ENCODE measurements at regions not wholly inside any gene's neighbourhood (a gene's known extent, or its start where the extent isn't known, plus 50 kb on each side); places are given as distances from the start of the nearest gene placed in this dataset.

DNA sequence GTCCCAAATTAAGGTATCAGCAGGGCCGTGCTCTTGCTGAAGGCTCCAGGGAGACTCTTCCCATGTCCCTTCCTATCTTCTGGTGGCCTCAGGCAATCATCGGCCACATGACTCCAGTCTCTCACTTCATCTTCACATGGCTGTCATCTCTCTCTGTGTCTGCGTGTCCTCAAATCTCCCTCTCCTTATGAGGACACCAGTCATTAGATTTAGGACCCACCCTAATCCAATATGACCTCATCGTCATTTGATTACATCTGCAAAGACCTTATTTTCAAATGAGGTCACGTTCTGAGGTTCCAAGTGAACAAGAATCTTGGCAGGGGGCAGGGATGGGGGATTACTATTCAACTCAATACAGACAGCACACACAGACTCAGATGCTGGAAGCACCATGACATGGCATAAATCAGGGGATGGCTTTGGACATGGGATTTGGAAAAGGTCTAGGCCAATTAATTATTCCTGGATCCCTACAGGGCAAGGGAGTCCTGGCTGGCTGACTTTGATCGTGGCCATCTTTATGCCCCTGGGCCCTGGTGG is 210.0 kb upstream of the SKOR2 start:
- no peak overlapping the region for H3K4me3 ChIP-seq (ENCODE audit: low read depth, low read length)
- TF ChIP-seq, protein P1, sequence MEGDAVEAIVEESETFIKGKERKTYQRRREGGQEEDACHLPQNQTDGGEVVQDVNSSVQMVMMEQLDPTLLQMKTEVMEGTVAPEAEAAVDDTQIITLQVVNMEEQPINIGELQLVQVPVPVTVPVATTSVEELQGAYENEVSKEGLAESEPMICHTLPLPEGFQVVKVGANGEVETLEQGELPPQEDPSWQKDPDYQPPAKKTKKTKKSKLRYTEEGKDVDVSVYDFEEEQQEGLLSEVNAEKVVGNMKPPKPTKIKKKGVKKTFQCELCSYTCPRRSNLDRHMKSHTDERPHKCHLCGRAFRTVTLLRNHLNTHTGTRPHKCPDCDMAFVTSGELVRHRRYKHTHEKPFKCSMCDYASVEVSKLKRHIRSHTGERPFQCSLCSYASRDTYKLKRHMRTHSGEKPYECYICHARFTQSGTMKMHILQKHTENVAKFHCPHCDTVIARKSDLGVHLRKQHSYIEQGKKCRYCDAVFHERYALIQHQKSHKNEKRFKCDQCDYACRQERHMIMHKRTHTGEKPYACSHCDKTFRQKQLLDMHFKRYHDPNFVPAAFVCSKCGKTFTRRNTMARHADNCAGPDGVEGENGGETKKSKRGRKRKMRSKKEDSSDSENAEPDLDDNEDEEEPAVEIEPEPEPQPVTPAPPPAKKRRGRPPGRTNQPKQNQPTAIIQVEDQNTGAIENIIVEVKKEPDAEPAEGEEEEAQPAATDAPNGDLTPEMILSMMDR (IDR thresholded peaks at IDR 0.05; ENCODE audit: control insufficient read depth, extremely low read depth, insufficient read depth): no peak
- DNase-seq (ENCODE audit: low read depth): no peak

DNA sequence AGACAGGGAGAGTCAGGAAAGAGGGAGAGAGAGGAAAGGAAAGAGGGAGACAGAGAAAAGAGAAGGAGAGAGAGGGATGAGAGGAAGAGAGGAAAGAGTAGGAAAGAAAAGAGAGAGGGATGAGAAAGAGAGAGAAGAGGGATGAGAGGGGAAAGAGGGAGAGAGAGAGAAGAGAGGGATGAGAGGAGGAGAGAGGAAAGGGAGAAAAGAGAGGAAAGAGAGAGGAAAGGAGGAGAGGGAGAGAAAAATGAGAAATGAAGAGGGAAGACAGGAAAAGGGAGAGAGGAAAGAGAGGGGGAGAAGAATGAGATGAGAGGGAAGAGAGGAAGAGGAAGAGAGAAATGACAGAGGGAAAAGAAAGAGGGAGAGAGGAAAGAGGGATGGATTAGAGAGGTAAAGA is 207.0 kb upstream of the SKOR2 start:
- DNase-seq (ENCODE audit: low read depth): no peak
- H3K4me3 ChIP-seq (ENCODE audit: low read depth, low read length): no peak overlapping the region
- TF ChIP-seq, protein P1 (IDR thresholded peaks at IDR 0.05; ENCODE audit: control insufficient read depth, extremely low read depth, insufficient read depth): no peak

DNA sequence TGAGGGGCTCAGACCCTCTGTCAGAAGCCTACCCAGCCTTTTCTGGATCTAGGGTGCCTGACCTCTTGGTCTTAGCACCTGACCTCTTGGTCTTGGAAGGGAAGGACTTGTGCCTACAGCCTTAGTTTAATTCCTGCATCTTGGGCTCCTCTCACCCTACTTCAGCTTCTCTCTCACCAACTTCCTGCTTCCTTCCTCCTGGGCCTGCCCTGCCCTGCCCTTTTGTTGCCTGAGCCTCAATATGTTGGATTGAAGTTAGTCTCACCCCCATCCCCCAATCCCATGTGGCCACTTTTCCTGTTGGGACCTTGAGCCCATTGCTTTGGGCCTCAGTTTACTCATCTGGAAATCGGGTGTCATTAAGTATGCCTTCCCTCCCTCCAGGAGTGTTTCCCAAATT is 206.2 kb upstream of the SKOR2 start:
- no peak for DNase-seq (ENCODE audit: low read depth)
- TF ChIP-seq, protein P1 (IDR thresholded peaks at IDR 0.05; ENCODE audit: control insufficient read depth, extremely low read depth, insufficient read depth): no peak
- no peak overlapping the region for H3K4me3 ChIP-seq (ENCODE audit: low read depth, low read length)

DNA sequence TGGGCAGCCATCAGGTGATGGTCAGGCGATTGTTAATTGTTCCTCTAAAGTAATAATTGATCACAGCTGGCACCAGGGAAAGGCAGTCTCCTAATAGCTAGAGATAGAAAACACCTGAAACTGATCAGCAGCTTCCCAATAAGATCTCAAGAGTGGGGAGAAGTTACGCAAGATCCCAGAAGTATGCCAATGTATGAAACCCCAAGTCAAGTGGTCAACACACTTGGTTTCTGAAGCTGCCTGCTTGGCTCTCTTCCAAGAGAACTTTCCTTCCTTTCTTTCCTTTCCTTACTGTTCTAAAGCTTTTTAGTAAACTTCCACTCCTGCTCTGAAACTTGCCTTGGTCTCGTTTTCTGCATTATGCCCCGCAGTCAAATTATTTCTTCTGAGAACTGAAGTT is 201.6 kb upstream of the SKOR2 start:
- DNase-seq (ENCODE audit: low read depth): no peak
- TF ChIP-seq, protein P1 (IDR thresholded peaks at IDR 0.05; ENCODE audit: control insufficient read depth, extremely low read depth, insufficient read depth): no peak
- H3K4me3 ChIP-seq (ENCODE audit: low read depth, low read length): no peak overlapping the region

DNA sequence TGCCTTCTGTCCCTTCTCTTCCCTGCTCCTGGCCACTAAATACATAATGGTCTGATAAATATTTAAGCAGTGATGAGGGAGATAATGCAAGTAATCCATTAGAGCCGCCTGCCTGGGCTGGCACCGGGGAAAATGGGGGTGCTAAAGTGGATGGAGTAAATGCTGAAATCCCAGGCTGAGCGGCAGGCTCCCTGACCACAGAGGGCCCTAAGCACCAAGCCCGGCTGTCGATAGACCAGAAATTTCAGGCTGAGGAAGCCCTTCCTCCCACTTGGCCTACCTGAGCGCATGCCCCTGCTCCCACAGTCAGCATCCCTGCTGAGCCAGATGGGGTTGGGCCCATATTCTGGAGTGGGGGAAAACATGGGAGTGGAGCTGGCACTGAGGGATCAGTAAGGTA is 197.5 kb upstream of the SKOR2 start:
- no peak overlapping the region for H3K4me3 ChIP-seq (ENCODE audit: low read depth, low read length)
- TF ChIP-seq, protein P1 (IDR thresholded peaks at IDR 0.05; ENCODE audit: control insufficient read depth, extremely low read depth, insufficient read depth): no peak
- DNase-seq (ENCODE audit: low read depth): no peak

DNA sequence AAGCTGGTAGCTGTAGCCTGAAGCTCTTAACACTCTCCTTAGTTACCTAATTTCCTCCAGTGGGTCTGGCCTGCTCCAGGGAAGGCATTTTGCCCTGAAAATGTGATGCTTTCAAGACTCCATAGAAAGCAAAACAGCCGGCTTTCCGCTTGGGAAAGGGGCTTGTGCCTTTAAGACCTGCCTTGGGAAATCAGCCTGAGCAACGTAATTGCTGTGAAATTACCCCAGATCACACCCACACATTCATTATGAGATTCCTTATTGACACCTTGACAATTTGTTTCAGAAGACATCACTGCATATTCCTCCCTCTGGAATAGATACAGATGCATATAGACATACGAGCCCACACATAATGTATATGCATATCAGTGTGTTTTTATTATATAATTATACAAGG is 190.5 kb upstream of the SKOR2 start:
- TF ChIP-seq, protein P1 (IDR thresholded peaks at IDR 0.05; ENCODE audit: control insufficient read depth, extremely low read depth, insufficient read depth): no peak
- DNase-seq (ENCODE audit: low read depth): no peak
- H3K4me3 ChIP-seq (ENCODE audit: low read depth, low read length): no peak overlapping the region

DNA sequence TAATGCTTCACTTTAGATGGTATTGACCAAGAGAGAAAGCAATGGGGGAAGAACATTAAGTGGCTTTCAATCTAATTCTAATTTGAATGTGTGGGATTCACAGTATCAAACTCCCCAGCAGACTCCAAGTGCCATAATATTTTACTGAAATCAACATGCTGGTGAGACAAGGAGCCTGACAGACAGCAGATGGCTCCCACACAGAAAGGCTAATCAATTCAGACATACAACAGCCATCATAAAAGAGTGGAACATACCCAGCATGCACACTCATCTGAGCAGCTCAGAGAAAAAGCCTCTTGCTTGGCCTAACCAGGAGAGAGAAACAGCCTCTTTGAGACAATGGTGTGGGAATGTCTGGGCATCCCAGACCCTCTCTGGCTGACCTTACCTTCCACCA is 186.5 kb upstream of the SKOR2 start:
- DNase-seq (ENCODE audit: low read depth): no peak
- TF ChIP-seq, protein P1 (IDR thresholded peaks at IDR 0.05; ENCODE audit: control insufficient read depth, extremely low read depth, insufficient read depth): no peak
- H3K4me3 ChIP-seq (ENCODE audit: low read depth, low read length): no peak overlapping the region

All from LNCaP clone FGC (cell line).